ENCODE measurements at regions not wholly inside any gene's neighbourhood (a gene's known extent, or its start where the extent isn't known, plus 50 kb on each side); places are given as distances from the start of the nearest gene placed in this dataset.
A peak's percentile ranks its signal among the peaks of the same experiment; 100 is the strongest.
"Not testable (repeated sequence)": the region's sequence is repeated elsewhere in the genome, so short reads cannot be mapped to it uniquely, and the experiment has no call there.

- Mint-ChIP-seq H3K36me3 (ENCODE audit: insufficient read depth, unreplicated experiment) (no peaks in the 10 kb centered on the region), H3K9me3 (ENCODE audit: unreplicated experiment) (no peaks in the 10 kb centered on the region), H3K4me1 (ENCODE audit: low read depth, unreplicated experiment) (peaks cover under 1% of the 10 kb centered on the region), H3K27ac (ENCODE audit: unreplicated experiment) (peak overlapping the region; percentile 1), H3K27me3 (ENCODE audit: insufficient read depth, unreplicated experiment) (no peaks in the 10 kb centered on the region), H3K4me3 (ENCODE audit: unreplicated experiment) (no peak overlapping the region)
- intact Hi-C loops (cut with micrococcal nuclease; ENCODE audit: unreplicated experiment), result no loop called here
- H3K4me1 ChIP-seq, result peaks cover 6% of the 10 kb centered on the region; the same call in 1 of the 2 replicates
- no peaks in the 10 kb centered on the region for H3K9me3 ChIP-seq
- no peak overlapping the region for H3K4me3 ChIP-seq (ENCODE audit: low read depth, low read length)
- no peaks in the 10 kb centered on the region for H3K36me3 ChIP-seq (ENCODE audit: control insufficient read depth, insufficient read depth, low read length)
- TF ChIP-seq, protein P1, sequence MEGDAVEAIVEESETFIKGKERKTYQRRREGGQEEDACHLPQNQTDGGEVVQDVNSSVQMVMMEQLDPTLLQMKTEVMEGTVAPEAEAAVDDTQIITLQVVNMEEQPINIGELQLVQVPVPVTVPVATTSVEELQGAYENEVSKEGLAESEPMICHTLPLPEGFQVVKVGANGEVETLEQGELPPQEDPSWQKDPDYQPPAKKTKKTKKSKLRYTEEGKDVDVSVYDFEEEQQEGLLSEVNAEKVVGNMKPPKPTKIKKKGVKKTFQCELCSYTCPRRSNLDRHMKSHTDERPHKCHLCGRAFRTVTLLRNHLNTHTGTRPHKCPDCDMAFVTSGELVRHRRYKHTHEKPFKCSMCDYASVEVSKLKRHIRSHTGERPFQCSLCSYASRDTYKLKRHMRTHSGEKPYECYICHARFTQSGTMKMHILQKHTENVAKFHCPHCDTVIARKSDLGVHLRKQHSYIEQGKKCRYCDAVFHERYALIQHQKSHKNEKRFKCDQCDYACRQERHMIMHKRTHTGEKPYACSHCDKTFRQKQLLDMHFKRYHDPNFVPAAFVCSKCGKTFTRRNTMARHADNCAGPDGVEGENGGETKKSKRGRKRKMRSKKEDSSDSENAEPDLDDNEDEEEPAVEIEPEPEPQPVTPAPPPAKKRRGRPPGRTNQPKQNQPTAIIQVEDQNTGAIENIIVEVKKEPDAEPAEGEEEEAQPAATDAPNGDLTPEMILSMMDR (IDR thresholded peaks at IDR 0.05; ENCODE audit: insufficient read depth in 1 of 2, low read depth in 1 of 2, low read length in 1 of 2, severe bottlenecking in 1 of 2, unreplicated experiment in 1 of 2), result no peak
- DNase-seq, result peak; percentile 37 to 84
- CTCF ChIA-PET, result no interaction called here
- no peaks in the 10 kb centered on the region for H3K27me3 ChIP-seq (replicated peaks; ENCODE audit: control insufficient read depth, insufficient read depth, low read length)
- no TSS peak for BruUV-seq (replicated peaks)
- POLR2A ChIA-PET, result no interaction called here
These were observed 188.4 kb upstream of the SULF2 start for GRCh38 chr20:47973519-47974233.

DNA sequence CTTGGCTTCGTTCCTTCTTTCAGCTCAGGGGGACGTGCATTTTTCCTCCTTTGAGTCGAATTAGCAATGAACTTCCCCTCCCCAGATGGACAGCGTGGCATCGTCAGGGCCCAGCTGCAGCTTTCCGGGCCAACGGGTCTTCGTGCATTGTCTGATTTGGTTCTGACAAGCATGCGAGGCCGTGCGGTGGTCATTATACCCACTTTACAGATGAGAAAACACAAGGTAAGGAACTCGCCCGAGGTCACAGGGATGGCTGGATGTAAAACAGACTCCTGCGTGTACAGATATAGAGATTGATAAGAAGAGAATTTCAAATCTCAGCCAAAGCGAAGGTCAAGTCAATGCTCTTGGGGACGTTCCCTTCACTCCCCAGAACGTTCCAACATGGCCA, 187.6 kb upstream of the SULF2 start:
- H3K4me1 Mint-ChIP-seq (ENCODE audit: low read depth, unreplicated experiment), result no peaks in the 10 kb centered on the region
- TF ChIP-seq, protein P1 (IDR thresholded peaks at IDR 0.05; ENCODE audit: insufficient read depth in 1 of 2, low read depth in 1 of 2, low read length in 1 of 2, severe bottlenecking in 1 of 2, unreplicated experiment in 1 of 2), result no peak
- no peaks in the 10 kb centered on the region for H3K9me3 Mint-ChIP-seq (ENCODE audit: unreplicated experiment)
- ChIA-PET POLR2A (no interaction called here), CTCF (interaction anchor here (1.1 kb wide), 1 partner anchor 323 kb away, joined by 3 read pairs; no protein-coding TSS in a partner anchor)
- no peak overlapping the region for H3K4me3 Mint-ChIP-seq (ENCODE audit: unreplicated experiment)
- H3K36me3 Mint-ChIP-seq (ENCODE audit: insufficient read depth, unreplicated experiment), result no peaks in the 10 kb centered on the region
- BruUV-seq (replicated peaks), result no TSS peak
- Histone ChIP-seq H3K27me3 (replicated peaks; ENCODE audit: control insufficient read depth, insufficient read depth, low read length) (no peaks in the 10 kb centered on the region), H3K4me3 (ENCODE audit: low read depth, low read length) (no peak overlapping the region), H3K9me3 (no peaks in the 10 kb centered on the region), H3K4me1 (peaks cover 6% of the 10 kb centered on the region; the same call in 1 of the 2 replicates), H3K36me3 (ENCODE audit: control insufficient read depth, insufficient read depth, low read length) (no peaks in the 10 kb centered on the region)
- intact Hi-C loops (cut with micrococcal nuclease; ENCODE audit: unreplicated experiment), result no loop called here
- peak in 1 of 2 experiments; percentile 26 for DNase-seq
- H3K27ac Mint-ChIP-seq (ENCODE audit: unreplicated experiment), result peak overlapping the region; percentile 1
- no peaks in the 10 kb centered on the region for H3K27me3 Mint-ChIP-seq (ENCODE audit: insufficient read depth, unreplicated experiment)

- H3K4me3 Mint-ChIP-seq (ENCODE audit: unreplicated experiment); H3K27me3 Mint-ChIP-seq (ENCODE audit: insufficient read depth, unreplicated experiment); POLR2A ChIA-PET; H3K4me1 ChIP-seq; H3K9me3 ChIP-seq; H3K27me3 ChIP-seq (replicated peaks; ENCODE audit: control insufficient read depth, insufficient read depth, low read length); H3K4me1 Mint-ChIP-seq (ENCODE audit: low read depth, unreplicated experiment); H3K4me3 ChIP-seq (ENCODE audit: low read depth, low read length); H3K9me3 Mint-ChIP-seq (ENCODE audit: unreplicated experiment); BruUV-seq (replicated peaks); intact Hi-C loops (cut with micrococcal nuclease; ENCODE audit: unreplicated experiment); H3K36me3 Mint-ChIP-seq (ENCODE audit: insufficient read depth, unreplicated experiment); H3K36me3 ChIP-seq (ENCODE audit: control insufficient read depth, insufficient read depth, low read length): not testable (repeated sequence)
- TF ChIP-seq, protein P1 (IDR thresholded peaks at IDR 0.05; ENCODE audit: insufficient read depth in 1 of 2, low read depth in 1 of 2, low read length in 1 of 2, severe bottlenecking in 1 of 2, unreplicated experiment in 1 of 2), result peak in 1 of 2 experiments; percentile 28
- peak; percentile 32 to 49 for DNase-seq
- CTCF ChIA-PET, result interaction anchor here (1.1 kb wide), 1 partner anchor 323 kb away, joined by 3 read pairs; no protein-coding TSS in a partner anchor
- H3K27ac Mint-ChIP-seq (ENCODE audit: unreplicated experiment), result peak overlapping the region; percentile 1
These were observed 187.1 kb upstream of the SULF2 start for GRCh38 chr20:47972297-47972915.

All from Caco-2 (cell line).